DND-41 (cell line): ENCODE measurements at regions not wholly inside any gene's neighbourhood (a gene's known extent, or its start where the extent isn't known, plus 50 kb on each side); places are given as distances from the start of the nearest gene placed in this dataset.

ENCODE experiments used
- CTCF ChIP-seq: IDR thresholded peaks from 2 replicates; pipeline ENCODE4 v1.5.1; 2012; ENCODE audit warnings: borderline replicate concordance, low read length, moderate library complexity, mild to moderate bottlenecking; ENCODE audit not compliant: poor library complexity, severe bottlenecking; ENCODE audit errors: extremely low read depth
- EZH2 ChIP-seq: IDR thresholded peaks from 3 replicates; pipeline ENCODE4 v1.6.1; 2012; ENCODE audit warnings: borderline replicate concordance, low read depth, mild to moderate bottlenecking, moderate library complexity, low read length, inconsistent platforms; ENCODE audit not compliant: severe bottlenecking

GRCh38 chr16:49096176-49096945 lies 185.3 kb downstream of the CBLN1 start:
- TF ChIP-seq CTCF (no peak), EZH2 (no peak)
